GM19238 (cell line): ENCODE measurements at regions not wholly inside any gene's neighbourhood (a gene's known extent, or its start where the extent isn't known, plus 50 kb on each side); places are given as distances from the start of the nearest gene placed in this dataset.

Experiments used
- DNase-seq: peaks from one replicate; pipeline ENCODE4 v3.0.0; 2011; ENCODE audit warnings: low spot score; ENCODE audit not compliant: insufficient read length

GRCh38 chr1:96357141-96357765 lies 364.3 kb upstream of the PTBP2 start:
- DNase-seq, result no peak

DNA sequence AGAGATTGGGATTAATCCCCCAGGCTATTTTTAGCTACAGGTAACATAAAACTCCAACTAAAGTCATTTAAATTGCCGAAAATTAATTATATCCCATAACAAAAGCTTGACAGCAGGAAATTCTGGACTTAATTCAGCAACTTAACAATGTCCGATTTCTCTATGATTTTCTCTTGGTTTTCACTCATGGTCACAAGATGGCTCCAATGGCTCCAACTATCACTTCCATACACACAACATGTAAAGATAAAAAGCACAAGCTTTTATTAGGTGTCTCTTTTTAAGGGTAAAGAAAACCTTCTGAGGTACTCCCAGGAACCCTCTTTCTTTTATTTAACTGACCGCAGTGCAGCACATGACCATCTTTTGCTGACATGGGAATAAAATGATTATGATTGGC lies 363.5 kb upstream of the PTBP2 start:
- DNase-seq, result no peak

- DNase-seq, result no peak
Observed at GRCh38 chr1:96360036-96360795, 361.4 kb upstream of the PTBP2 start.

DNA sequence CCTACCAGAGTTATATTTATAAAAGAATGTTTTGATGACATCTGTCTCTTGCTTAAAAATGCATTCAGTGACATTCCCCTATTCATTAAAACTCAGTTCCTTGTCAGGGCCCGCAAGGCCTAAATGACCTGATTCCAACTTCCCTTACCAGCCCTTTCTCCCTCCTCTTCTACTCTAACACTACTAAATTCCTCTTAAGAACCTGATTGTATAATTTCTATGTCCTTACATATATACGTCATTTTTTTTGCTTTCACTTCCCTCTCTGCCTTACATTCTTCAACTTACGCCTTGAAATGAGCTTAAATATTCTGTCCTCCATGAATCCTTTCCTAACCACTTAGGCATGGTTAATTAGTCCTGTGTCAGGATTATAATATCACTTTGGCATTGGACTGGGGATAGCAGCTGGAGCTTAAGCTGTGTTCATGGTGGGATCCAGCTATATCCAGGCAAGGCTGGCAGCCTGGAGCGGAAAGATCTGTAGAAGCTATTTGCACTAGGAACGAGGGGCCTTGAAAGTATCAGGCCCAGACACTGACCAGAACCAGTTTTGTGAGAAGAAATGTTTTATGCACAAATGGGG lies 360.2 kb upstream of the PTBP2 start:
- DNase-seq, result no peak

DNA sequence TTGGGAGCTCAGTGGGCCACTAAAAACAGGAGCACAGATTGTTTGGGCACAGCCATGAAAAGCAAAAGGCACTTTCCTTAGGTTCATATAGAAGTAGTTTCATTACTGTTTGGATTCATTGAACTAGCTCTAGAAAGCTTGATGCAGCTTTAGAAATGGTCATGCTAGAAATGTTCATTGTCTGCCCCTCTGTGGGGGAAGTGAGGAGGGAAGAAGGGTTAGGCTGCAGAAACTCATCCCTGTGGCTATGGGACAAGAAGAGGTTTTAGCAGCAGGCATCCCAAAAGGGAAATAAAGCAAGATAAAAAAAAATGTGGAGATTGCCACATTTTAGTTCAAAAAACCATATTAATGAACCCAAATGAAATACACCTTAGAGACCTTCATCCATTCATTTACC lies 359.6 kb upstream of the PTBP2 start:
- no peak for DNase-seq

DNA sequence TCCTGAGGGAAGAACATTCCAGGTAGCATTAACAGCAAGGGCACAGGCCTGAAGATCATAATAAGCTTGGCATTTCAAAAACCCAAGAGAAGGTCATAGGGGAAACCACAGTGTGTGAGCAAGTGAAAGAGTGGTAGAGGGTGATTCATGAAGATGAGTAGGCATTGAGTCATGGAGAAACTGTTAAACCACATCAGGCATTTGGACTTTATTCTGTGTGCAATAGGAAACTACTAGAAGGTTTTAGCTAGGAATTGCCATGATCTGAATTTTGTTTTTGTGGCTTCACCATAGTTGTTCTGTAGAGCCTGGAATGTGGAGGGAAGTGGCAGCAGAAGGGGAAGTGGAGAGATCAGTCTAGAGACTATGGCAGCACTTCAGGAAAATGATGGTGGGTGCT lies 359.0 kb upstream of the PTBP2 start:
- DNase-seq, result no peak

- DNase-seq, result no peak
Observed at GRCh38 chr1:96363826-96364225, 357.8 kb upstream of the PTBP2 start.

DNA sequence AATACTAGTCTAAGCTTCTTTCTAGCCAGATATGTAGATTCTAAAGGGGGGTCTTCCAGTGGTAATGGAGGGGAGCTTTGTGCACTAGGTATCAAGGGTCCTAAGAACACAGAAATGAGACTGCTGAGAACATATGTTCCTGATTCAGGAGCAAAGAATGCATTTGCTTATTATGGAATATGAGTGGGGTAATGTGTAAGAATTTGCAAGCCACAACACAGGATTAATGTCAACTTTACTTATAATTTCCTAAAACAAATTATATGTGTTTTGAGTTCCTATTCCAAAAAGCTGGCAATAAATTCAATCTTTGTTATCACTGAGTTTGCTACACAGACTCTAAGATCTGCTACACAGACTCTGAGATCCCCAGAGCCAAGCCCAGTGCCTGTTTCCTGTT lies 357.0 kb upstream of the PTBP2 start:
- no peak for DNase-seq

DNA sequence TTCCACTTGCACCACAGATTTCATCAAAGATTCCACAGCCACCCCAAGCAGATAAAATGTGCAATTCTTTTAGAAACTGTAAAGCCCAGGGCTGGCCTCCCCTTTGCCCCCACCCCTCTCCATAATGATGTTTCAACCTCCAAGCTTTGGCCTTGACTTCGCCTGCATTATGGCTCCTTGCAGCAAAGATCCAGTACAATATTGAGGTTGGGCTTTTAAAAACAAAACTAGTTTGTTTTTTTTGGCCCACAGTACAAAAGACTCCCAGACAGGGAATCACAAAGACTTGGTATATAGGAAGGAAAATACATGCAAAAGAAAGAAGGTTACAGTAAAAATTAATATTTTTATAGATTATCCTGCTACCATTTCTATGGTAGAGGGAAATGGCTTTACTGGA lies 356.5 kb upstream of the PTBP2 start:
- no peak for DNase-seq

- DNase-seq, result no peak
Observed at GRCh38 chr1:96365596-96366390, 355.8 kb upstream of the PTBP2 start.

GRCh38 chr1:96366516-96366915 lies 355.1 kb upstream of the PTBP2 start:
- DNase-seq, result no peak

- no peak for DNase-seq
Observed at GRCh38 chr1:96367791-96368190, 353.8 kb upstream of the PTBP2 start.

DNA sequence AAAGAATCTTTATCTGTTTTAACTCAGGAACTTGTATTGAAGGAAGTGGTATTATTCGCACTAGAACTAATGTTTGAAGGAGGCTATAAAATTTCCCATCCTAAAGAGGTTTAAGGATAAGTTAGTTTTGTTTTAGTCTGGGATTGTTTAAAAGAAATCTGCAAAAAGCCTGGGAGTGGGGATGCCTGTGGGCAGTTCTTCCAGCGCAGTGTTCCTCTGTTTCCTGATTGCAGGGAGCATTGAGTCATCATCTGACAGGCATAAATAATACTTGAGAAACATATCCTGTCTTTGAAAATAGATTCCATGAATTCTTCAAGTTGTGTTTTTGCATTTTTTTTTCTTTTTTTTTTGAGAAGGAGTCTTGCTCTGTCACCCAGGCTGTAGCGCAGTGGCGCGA lies 350.8 kb upstream of the PTBP2 start:
- no peak for DNase-seq

DNA sequence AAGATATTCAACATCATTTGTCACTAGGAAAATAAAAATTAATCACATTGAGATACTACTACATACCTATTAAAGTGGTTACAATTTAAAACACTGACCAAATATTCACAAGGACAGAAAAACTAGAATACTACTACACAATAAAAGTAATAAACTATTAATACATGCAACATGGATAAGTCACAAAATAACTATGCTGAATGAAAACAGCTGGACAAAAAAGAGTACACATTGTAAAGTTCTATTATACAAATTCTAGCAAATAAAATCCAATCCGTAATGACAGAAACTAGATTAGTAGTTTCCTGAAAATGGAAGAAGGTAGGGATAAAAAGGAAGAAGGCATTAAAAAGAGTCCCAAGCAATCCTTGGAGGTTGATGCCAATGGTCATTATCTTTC lies 348.7 kb upstream of the PTBP2 start:
- no peak for DNase-seq

DNA sequence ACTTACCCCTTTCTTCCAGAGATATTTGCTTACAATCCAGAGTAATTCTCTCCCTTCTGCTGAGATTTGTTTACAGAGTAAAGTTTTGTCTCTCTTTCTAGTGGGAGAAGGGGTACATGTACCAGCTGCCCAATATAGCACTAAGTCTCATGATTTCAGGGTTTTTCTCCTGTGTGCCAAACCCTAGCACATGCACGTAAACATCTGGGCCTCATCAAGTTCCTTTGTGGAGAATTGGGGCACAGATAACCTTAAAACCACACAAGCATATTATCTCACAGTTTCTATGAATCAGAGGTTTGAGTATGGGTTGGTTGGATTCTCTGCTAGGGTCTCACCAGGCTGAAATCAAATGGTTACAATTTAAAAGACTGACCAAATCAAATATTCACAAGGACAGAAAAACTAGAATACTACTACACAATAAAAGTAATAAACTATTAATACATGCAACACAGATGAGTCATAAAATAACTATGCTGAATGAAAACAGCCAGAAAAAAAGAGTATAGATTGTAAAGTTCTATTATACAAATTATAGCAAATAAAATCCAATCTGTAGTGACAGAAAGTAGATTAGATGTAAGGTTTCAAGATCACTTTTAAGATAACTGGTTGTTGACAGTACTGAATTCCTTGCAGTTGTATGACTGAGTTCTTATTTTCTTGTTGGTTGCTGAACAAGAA lies 347.4 kb upstream of the PTBP2 start:
- no peak for DNase-seq

DNA sequence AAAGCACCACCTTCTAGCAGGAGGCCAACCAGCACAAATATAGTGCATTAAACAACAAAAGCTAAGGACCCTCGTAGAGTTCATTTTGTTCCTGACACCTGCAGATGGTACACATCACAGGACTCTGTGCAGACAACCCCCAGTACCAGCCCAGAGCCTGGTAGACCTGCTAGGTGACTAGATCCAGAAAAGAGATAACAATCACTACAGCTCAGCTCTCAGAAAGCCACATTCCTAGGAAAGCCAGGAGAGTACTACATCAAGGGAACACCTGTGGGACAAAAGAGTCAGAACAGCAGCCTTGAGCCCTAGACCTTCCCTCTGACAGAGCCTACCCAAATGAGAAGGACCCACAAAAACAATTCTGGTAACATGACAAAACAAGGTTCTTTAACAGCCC lies 344.7 kb upstream of the PTBP2 start:
- DNase-seq, result no peak

GRCh38 chr1:96384611-96385010 lies 337.0 kb upstream of the PTBP2 start:
- DNase-seq, result no peak

DNA sequence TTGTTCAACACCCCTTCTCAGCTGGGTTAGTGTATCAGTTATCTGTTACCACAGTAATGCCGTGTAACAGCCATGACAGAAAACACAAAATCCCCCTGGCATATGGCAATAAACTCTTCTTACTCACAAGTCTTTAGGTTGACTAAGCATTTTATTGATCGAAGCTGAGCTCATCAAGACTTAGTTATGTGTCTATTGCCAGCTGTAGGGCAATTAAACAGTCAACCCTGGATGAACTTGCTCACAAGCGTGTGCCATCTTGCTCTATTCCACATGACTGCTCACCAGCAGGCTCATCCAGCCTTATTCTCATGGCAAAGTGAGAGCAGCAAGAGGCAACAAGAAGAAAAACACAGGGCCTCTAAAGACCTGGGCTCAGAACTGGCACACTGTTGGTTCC lies 333.8 kb upstream of the PTBP2 start:
- DNase-seq, result no peak

DNA sequence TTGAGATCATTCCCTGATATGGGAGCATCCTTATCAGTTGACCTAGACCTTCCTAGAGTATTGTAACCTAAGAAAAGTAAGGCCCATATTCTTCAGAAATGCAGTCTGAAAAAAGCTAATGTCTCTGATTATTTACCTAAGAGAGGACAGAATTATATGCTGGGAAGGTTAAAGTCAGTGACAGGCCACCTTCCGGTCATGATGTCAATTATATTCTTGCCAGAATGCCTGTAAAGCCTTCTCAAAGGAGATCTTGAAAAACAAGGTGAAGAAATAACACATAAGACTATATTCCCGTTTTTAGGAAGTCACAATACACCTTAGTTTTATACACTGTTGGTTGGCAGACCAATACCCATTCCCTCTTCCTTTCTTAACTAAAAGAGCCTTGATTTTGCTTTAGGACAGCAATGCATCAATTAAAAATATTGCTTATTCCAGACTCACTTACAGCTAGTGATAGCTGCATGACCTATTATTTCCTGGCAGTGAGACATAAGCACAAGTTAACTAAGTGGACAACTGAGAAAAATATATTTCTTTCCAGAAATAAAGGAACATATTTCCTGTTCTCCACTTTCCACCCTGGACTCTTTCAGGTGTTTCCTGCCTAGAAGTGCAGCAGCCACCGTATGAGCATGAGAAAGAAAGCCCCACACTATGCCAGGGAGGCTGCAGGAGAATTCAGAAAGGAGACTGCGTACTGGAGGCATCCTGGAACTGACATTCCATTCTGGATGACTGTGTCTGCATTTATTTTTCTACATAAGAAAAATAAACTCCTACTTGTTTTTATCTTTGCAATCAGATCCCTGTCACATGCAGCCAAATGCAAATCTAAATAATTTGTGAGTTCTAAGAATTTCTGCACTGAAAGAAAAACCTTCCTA lies 332.9 kb upstream of the PTBP2 start:
- no peak for DNase-seq

- no peak for DNase-seq
Observed at GRCh38 chr1:96400089-96400488, 321.5 kb upstream of the PTBP2 start.

GRCh38 chr1:96409087-96409486 lies 312.5 kb upstream of the PTBP2 start:
- no peak for DNase-seq
